ENCODE measurements at regions not wholly inside any gene's neighbourhood (a gene's known extent, or its start where the extent isn't known, plus 50 kb on each side); places are given as distances from the start of the nearest gene placed in this dataset.

GRCh38 chr6:109224994-109225393 lies 129.7 kb downstream of the CEP57L1 start:
- no peak for DNase-seq

GRCh38 chr6:109224107-109224875 lies 129.0 kb downstream of the CEP57L1 start:
- DNase-seq = no peak

GRCh38 chr6:109222848-109223247 lies 127.5 kb downstream of the CEP57L1 start:
- DNase-seq = no peak

GRCh38 chr6:109221543-109222195 lies 126.4 kb downstream of the CEP57L1 start:
- DNase-seq = no peak

Data from bone marrow (tissue), 2 donors.